ENCODE measurements at regions not wholly inside any gene's neighbourhood (a gene's known extent, or its start where the extent isn't known, plus 50 kb on each side); places are given as distances from the start of the nearest gene placed in this dataset.

DNA sequence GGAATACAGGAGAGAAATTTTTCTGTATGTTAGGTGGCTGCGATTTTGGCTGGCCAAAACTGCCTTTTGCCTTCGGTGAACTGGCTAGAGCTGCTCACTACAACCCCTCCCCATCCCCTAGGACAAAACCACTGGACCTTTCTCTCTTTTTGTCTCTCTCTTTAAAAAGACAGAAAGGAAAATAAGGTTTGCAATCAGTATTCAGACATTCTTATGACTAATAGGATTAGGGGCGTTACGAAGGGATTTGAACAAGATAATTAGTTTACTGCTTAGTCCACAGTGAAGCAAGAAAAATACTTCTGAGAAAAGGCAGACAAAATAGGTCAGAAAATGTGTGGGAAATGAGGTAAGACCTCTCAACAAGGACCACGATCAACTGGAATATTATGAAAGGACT is 180.4 kb downstream of the SLIT2 start:
- Histone ChIP-seq H3K4me1 (ENCODE audit: control insufficient read depth, low read depth, low read length) (no peaks in the 10 kb centered on the region), H3K9ac (ENCODE audit: low read length) (no peak overlapping the region), H3K36me3 (ENCODE audit: control insufficient read depth, low read depth, low read length) (no peaks in the 10 kb centered on the region), H3K4me3 (ENCODE audit: low read length) (no peak overlapping the region), H3K9me3 (ENCODE audit: control insufficient read depth, low read depth, low read length) (no peaks in the 10 kb centered on the region), H3K27me3 (ENCODE audit: control insufficient read depth, insufficient read depth, low read length) (no peaks in the 10 kb centered on the region), H3K27ac (ENCODE audit: low read length) (no peak overlapping the region)

DNA sequence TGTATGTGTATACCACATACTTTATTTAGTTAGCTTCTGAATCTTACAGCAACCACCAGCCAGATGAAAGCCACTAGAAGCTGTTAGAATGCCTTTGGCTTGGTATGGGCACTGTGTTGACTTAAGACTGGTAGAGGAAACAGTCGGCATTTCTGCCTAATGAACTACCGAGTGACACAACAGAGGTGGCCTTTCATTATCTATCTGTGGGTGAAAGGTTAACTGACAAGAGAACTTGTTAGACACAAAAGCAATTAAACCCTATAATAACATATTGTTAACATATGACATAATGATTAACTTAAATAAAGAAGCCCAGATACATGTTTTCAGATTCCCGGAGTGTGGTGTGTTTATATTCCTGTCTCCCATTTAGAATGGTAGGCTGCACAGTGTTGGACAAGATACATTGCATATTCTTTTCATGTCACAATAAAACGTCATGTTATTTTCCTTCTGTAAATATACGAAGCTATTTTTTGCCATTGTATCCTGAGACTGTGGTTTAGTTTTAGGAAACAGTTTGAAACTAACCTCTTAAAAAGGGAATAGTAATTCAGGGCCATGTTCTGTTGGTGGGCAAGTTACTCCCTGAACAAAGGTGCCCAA is 181.5 kb downstream of the SLIT2 start:
- Histone ChIP-seq H3K9ac (ENCODE audit: low read length) (no peak overlapping the region), H3K4me3 (ENCODE audit: low read length) (no peak overlapping the region), H3K4me1 (ENCODE audit: control insufficient read depth, low read depth, low read length) (no peaks in the 10 kb centered on the region), H3K27me3 (ENCODE audit: control insufficient read depth, insufficient read depth, low read length) (no peaks in the 10 kb centered on the region), H3K27ac (ENCODE audit: low read length) (no peak overlapping the region), H3K9me3 (ENCODE audit: control insufficient read depth, low read depth, low read length) (no peaks in the 10 kb centered on the region), H3K36me3 (ENCODE audit: control insufficient read depth, low read depth, low read length) (no peaks in the 10 kb centered on the region)

DNA sequence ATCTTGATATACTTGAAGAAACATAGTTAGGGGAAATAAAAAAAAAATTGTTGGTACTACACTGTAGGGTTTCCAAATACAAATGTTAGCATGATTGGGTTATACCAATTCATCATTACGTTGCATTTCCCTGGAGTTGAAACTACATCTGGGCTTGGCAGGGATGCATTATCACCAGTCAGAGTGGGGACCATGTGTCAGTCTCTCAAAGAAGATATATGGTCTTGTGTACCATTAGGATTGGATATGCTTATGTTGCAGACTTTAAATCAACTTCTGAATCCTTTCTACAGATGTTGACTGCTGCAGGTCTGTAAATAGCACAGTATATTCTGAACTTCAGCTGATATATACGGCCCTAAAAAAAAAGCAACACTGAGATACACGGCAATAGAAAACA is 188.5 kb downstream of the SLIT2 start:
- no peak overlapping the region for H3K27ac ChIP-seq (ENCODE audit: low read length)
- H3K4me1 ChIP-seq (ENCODE audit: control insufficient read depth, low read depth, low read length) = no peaks in the 10 kb centered on the region
- no peak overlapping the region for H3K4me3 ChIP-seq (ENCODE audit: low read length)
- H3K9ac ChIP-seq (ENCODE audit: low read length) = no peak overlapping the region
- H3K9me3 ChIP-seq (ENCODE audit: control insufficient read depth, low read depth, low read length) = no peaks in the 10 kb centered on the region
- H3K27me3 ChIP-seq (ENCODE audit: control insufficient read depth, insufficient read depth, low read length) = no peaks in the 10 kb centered on the region
- H3K36me3 ChIP-seq (ENCODE audit: control insufficient read depth, low read depth, low read length) = no peaks in the 10 kb centered on the region

DNA sequence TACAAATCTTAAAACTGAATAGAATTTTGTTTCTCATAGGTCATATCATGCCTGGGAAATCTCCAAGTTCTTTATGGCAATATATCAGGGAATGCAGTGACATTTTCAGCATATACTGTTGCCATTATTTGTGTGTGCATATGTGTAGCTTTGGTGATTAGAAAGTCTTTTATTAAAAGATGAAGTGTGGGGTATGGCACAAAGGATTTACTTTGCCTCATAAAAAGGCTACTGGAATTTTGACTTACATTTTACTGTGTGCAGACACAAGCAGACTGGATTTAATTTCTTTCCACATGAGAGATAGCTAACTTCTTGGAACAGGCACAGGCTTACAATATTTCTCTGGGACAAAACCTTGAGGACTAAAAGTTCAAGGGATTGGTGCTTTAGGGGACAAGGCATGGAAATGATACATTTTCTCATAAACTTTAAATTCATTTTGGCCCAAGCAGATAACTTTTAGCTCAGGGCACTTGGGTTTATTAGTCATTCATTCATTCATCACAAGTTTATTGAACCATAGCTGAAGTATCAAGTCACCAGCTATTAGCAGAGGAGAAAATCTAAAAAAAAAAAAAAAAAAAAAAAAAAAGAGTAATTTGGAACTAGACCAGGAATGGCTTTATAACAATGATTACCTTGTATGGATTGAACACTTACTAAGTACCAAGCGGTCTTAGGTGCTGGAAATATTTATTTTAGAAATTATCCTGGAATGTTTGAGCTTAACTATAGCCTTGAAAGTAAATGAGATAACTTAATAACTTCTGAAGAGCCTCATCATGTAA is 191.5 kb downstream of the SLIT2 start:
- no peak overlapping the region for H3K27ac ChIP-seq (ENCODE audit: low read length)
- H3K36me3 ChIP-seq (ENCODE audit: control insufficient read depth, low read depth, low read length) = no peaks in the 10 kb centered on the region
- no peaks in the 10 kb centered on the region for H3K4me1 ChIP-seq (ENCODE audit: control insufficient read depth, low read depth, low read length)
- H3K9me3 ChIP-seq (ENCODE audit: control insufficient read depth, low read depth, low read length) = no peaks in the 10 kb centered on the region
- H3K9ac ChIP-seq (ENCODE audit: low read length) = no peak overlapping the region
- no peaks in the 10 kb centered on the region for H3K27me3 ChIP-seq (ENCODE audit: control insufficient read depth, insufficient read depth, low read length)
- no peak overlapping the region for H3K4me3 ChIP-seq (ENCODE audit: low read length)

DNA sequence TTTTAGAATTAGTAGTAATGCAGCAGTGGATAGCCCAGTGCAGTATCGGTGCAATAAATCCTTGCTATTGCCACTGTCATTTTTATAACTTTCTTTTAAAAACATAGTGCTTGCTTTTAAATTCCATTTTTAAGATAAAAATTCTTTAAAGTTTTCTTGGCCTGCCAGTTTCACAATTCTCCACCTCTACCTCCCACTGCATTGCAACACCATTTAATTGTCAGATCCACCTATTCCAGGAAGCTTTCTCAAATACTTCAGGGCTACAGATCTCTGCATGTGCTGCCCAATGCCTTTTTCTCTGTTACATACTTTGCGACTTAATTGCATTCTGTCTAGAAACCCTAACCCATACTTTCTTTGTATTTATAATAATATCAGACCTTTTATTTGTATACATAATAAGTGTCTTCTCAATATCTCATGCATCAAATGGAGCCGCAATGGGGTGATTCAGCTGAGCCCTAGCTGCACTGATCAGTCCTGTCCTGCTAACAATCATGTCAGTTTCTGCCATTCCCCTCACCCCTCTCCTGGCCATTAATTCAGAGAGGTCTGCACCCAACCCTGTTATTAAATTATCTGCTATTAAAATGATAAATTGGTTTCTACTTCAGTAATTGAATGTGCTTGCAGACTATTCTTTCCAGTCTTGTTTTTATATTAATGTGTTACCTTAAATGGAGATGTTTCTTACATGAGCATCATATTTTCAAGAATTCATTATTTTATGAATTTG is 193.1 kb downstream of the SLIT2 start:
- Histone ChIP-seq H3K4me3 (ENCODE audit: low read length) (no peak overlapping the region), H3K4me1 (ENCODE audit: control insufficient read depth, low read depth, low read length) (no peaks in the 10 kb centered on the region), H3K9ac (ENCODE audit: low read length) (no peak overlapping the region), H3K27me3 (ENCODE audit: control insufficient read depth, insufficient read depth, low read length) (no peaks in the 10 kb centered on the region), H3K27ac (ENCODE audit: low read length) (no peak overlapping the region), H3K36me3 (ENCODE audit: control insufficient read depth, low read depth, low read length) (no peaks in the 10 kb centered on the region), H3K9me3 (ENCODE audit: control insufficient read depth, low read depth, low read length) (no peaks in the 10 kb centered on the region)

DNA sequence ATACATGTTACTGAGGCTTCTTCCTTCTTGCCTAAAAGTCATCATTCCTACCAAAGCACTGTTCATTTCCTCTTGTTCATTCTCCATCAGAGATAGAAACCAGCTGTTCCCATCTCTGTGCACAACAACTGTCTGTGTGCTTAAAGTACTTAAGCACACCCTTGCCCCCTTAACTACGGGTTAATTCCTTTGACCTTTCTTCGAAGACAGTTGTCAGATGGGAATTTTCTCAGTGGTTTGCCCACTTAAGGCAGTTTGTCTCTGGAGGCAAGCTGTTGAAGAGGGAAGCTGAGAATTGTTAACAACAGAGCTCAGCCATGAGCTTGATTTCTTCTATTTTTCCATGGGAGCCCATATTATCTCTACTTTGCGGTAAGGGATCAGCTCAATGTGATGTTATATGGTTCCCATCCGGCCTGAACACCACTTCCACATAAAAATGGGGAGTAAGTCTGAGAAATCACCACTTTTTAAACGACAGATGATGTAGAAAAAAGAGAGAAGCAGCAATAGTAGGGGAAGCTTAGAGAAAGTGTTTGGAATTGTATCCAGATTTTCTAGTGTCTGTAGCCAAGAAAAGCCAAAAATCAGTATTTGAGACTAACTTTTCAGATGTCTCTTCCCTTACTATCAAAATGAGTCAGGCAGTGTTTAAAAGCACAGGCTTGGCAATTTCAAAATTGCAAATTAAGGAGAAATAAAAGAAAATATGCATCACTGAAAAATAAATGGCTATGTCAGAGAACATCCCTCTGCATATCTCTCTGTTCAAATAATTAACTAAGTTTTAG is 194.4 kb downstream of the SLIT2 start:
- Histone ChIP-seq H3K4me1 (ENCODE audit: control insufficient read depth, low read depth, low read length) (no peaks in the 10 kb centered on the region), H3K4me3 (ENCODE audit: low read length) (no peak overlapping the region), H3K9me3 (ENCODE audit: control insufficient read depth, low read depth, low read length) (no peaks in the 10 kb centered on the region), H3K27ac (ENCODE audit: low read length) (no peak overlapping the region), H3K36me3 (ENCODE audit: control insufficient read depth, low read depth, low read length) (no peaks in the 10 kb centered on the region), H3K9ac (ENCODE audit: low read length) (no peak overlapping the region), H3K27me3 (ENCODE audit: control insufficient read depth, insufficient read depth, low read length) (no peaks in the 10 kb centered on the region)

DNA sequence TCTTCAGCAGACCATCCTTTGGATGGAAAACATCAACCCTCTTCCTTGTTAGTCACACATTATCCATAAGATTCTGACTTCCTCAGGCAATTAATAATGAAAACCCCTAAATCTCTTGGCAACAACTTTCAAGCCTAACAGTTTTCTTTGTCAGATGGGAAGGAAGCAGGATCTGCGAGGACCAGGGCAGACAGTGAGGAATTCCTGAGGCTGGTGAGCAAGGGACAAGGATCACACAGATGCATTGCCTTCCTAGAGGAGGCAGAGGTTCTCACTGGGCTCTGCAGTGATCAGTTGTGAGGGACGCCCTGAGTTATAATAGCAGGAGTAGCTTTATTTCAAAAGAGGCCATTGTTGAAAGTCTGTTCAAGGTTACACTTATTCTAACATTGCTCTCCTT is 195.4 kb downstream of the SLIT2 start:
- H3K9ac ChIP-seq (ENCODE audit: low read length) = no peak overlapping the region
- H3K4me3 ChIP-seq (ENCODE audit: low read length) = no peak overlapping the region
- no peak overlapping the region for H3K27ac ChIP-seq (ENCODE audit: low read length)
- H3K9me3 ChIP-seq (ENCODE audit: control insufficient read depth, low read depth, low read length) = no peaks in the 10 kb centered on the region
- no peaks in the 10 kb centered on the region for H3K4me1 ChIP-seq (ENCODE audit: control insufficient read depth, low read depth, low read length)
- no peaks in the 10 kb centered on the region for H3K36me3 ChIP-seq (ENCODE audit: control insufficient read depth, low read depth, low read length)
- H3K27me3 ChIP-seq (ENCODE audit: control insufficient read depth, insufficient read depth, low read length) = no peaks in the 10 kb centered on the region

DNA sequence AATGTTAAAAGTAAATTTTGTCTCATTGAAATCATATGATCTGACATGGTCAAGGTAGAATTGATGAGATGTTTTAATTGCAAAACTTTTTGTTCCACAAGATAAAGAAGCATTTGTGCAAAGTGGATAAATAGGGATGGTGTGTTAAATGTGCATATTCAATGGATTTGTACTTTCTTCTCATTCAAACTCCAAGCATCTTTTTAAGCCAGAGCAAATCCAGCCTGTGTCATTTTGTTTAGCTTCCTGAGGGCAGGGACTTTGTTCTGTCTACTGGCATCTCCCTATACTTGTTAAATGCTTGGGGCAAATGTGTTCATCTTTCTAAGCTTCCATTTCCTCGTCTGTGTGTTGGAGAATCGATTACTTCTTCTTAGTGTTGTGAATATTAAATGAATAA is 200.3 kb downstream of the SLIT2 start:
- Histone ChIP-seq H3K4me1 (ENCODE audit: control insufficient read depth, low read depth, low read length) (no peaks in the 10 kb centered on the region), H3K27me3 (ENCODE audit: control insufficient read depth, insufficient read depth, low read length) (no peaks in the 10 kb centered on the region)

DNA sequence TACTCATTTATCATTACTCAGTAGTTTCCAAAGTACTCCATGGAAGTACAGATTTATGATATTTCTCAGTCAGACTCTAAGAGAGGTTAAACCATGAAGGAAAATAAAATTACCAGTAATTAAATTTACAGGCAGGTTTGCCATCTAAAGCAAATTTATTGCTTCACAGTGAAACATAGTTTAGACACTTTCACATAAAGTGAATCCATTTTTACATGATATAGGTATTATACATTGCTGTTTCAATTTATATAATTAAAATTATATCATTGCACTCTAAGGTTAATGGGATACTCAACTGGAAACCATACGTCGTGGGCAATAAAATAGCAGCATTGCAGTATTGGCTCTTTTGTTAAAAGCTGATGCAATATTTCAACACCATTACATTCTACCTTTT is 202.8 kb downstream of the SLIT2 start:
- Histone ChIP-seq H3K36me3 (ENCODE audit: control insufficient read depth, low read depth, low read length) (no peaks in the 10 kb centered on the region), H3K4me1 (ENCODE audit: control insufficient read depth, low read depth, low read length) (no peaks in the 10 kb centered on the region), H3K27ac (ENCODE audit: low read length) (no peak overlapping the region), H3K4me3 (ENCODE audit: low read length) (no peak overlapping the region), H3K27me3 (ENCODE audit: control insufficient read depth, insufficient read depth, low read length) (no peaks in the 10 kb centered on the region), H3K9me3 (ENCODE audit: control insufficient read depth, low read depth, low read length) (no peaks in the 10 kb centered on the region), H3K9ac (ENCODE audit: low read length) (no peak overlapping the region)

More for the DNA sequence above, 200.3 kb downstream of the SLIT2 start:
- H3K9ac ChIP-seq (ENCODE audit: low read length) = no peak overlapping the region
- H3K27ac ChIP-seq (ENCODE audit: low read length) = no peak overlapping the region
- no peaks in the 10 kb centered on the region for H3K36me3 ChIP-seq (ENCODE audit: control insufficient read depth, low read depth, low read length)
- H3K9me3 ChIP-seq (ENCODE audit: control insufficient read depth, low read depth, low read length) = no peaks in the 10 kb centered on the region
- H3K4me3 ChIP-seq (ENCODE audit: low read length) = no peak overlapping the region

DNA sequence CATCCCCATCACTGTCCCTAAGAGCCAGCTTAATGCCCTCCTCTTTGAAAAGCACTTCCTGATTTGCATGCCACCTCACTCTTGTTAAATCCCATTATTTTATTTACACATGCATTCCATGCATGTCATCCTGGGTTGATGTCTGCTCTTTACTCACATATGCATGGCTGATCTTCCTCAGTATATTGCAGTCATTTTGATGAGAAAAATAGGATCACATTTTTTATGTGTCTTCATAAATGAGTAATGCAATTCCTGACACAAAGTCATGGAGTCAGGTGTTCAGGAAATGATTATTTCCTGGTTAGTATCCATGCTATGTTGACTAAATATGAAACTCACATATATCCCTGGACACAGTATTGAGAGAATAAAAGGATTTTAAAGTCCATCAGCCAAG is 204.7 kb downstream of the SLIT2 start:
- Histone ChIP-seq H3K27me3 (ENCODE audit: control insufficient read depth, insufficient read depth, low read length) (no peaks in the 10 kb centered on the region), H3K9ac (ENCODE audit: low read length) (no peak overlapping the region), H3K9me3 (ENCODE audit: control insufficient read depth, low read depth, low read length) (no peaks in the 10 kb centered on the region), H3K27ac (ENCODE audit: low read length) (no peak overlapping the region), H3K4me1 (ENCODE audit: control insufficient read depth, low read depth, low read length) (no peaks in the 10 kb centered on the region), H3K36me3 (ENCODE audit: control insufficient read depth, low read depth, low read length) (no peaks in the 10 kb centered on the region), H3K4me3 (ENCODE audit: low read length) (no peak overlapping the region)

DNA sequence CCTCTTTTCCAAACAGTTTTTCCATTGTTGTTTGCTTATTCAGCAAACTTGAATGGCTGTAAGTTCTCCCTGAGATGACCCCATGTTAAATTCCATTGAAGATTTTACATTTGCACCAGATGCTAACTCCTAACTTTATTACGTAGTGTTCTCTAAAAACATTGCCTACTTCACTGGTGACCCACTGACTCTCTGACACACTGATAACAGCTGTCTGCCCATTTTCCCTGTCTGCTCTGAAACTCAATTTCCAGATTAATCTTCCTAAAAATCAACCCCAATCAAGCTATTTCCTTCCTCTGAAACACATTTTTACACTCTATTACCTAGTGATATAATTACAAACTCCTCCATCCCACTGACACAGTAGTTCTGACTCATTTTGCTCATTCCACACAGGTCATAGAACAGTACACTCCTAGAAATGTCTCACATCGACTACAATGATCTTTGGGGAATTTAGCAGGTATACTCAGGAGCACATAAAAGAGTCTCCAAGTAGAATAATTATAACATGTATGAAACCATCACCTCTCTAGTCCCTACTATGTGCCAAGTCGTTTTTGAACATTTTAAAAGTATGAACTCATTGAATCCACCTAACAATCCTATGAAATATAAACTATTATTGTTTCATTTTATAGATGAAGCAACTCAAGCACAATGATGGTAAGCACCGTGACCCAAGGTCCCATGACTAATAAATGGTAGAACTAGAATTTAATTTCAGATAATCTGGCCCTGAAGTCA is 210.9 kb downstream of the SLIT2 start:
- Histone ChIP-seq H3K27me3 (ENCODE audit: control insufficient read depth, insufficient read depth, low read length) (no peaks in the 10 kb centered on the region), H3K9ac (ENCODE audit: low read length) (no peak overlapping the region), H3K9me3 (ENCODE audit: control insufficient read depth, low read depth, low read length) (no peaks in the 10 kb centered on the region), H3K4me1 (ENCODE audit: control insufficient read depth, low read depth, low read length) (no peaks in the 10 kb centered on the region), H3K27ac (ENCODE audit: low read length) (no peak overlapping the region), H3K36me3 (ENCODE audit: control insufficient read depth, low read depth, low read length) (no peaks in the 10 kb centered on the region), H3K4me3 (ENCODE audit: low read length) (no peak overlapping the region)

Measured in iPS-18a (cell line).